Mammary epithelial cell (primary cell): ENCODE measurements at regions not wholly inside any gene's neighbourhood (a gene's known extent, or its start where the extent isn't known, plus 50 kb on each side); places are given as distances from the start of the nearest gene placed in this dataset.

Experiments used
- EZH2 ChIP-seq: IDR thresholded peaks from 2 replicates; pipeline ENCODE4 v1.6.1; 2012; ENCODE audit warnings: low read length, inconsistent platforms, borderline replicate concordance
- TF ChIP-seq, protein P1 (sequence below), 2 donors: IDR thresholded peaks in 1 of 2; conservative IDR thresholded peaks in 1 of 2; 2 replicates each; pipeline ENCODE4 v1.5.1; 2011 to 2012; ENCODE audit warnings: inconsistent platforms in 2 of 2, low read length in 2 of 2, mild to moderate bottlenecking in 2 of 2, control low read depth in 1 of 2, low read depth in 1 of 2; ENCODE audit not compliant: insufficient read depth in 1 of 2; ENCODE audit errors: extremely low read depth in 1 of 2

GRCh38 chr6:167748458-167749379 is 78.0 kb upstream of the AFDN start:
- no peak for TF ChIP-seq EZH2
- TF ChIP-seq, protein P1, sequence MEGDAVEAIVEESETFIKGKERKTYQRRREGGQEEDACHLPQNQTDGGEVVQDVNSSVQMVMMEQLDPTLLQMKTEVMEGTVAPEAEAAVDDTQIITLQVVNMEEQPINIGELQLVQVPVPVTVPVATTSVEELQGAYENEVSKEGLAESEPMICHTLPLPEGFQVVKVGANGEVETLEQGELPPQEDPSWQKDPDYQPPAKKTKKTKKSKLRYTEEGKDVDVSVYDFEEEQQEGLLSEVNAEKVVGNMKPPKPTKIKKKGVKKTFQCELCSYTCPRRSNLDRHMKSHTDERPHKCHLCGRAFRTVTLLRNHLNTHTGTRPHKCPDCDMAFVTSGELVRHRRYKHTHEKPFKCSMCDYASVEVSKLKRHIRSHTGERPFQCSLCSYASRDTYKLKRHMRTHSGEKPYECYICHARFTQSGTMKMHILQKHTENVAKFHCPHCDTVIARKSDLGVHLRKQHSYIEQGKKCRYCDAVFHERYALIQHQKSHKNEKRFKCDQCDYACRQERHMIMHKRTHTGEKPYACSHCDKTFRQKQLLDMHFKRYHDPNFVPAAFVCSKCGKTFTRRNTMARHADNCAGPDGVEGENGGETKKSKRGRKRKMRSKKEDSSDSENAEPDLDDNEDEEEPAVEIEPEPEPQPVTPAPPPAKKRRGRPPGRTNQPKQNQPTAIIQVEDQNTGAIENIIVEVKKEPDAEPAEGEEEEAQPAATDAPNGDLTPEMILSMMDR (conservative IDR thresholded peaks at IDR 0.05 in 1 of 2, IDR thresholded peaks at IDR 0.05 in 1 of 2; ENCODE audit: extremely low read depth in 1 of 2, insufficient read depth in 1 of 2, low read depth in 1 of 2, low read length in 2 of 2) = no peak
